Stimulated activated naive B cell treated with anti-CD40 and anti-IgM and Interleukin-4, amounts not matched to agents 10 μg/mL and 1 μg/mL and 100 μg/mL, for 72 hours (primary cell): ENCODE measurements at regions not wholly inside any gene's neighbourhood (a gene's known extent, or its start where the extent isn't known, plus 50 kb on each side); places are given as distances from the start of the nearest gene placed in this dataset.

Experiments used
- ATAC-seq, 2 donors: fragments of 150-1000 bp; cut with Tn5 transposase; replicated peaks; 2 replicates each; pipeline ENCODE4 v1.10.0; 2021; ENCODE audit warnings: moderate library complexity in 1 of 2
- DNase-seq: peaks from one replicate; pipeline ENCODE4 v3.0.0; 2021
- H3K27ac Mint-ChIP-seq: one replicate; pipeline ENCODE4 v1.8.0; 2022; ENCODE audit warnings: mild to moderate bottlenecking, mixed read lengths
- H3K27me3 Mint-ChIP-seq, 2 donors: one replicate each; pipeline ENCODE4 v1.8.0; 2022; ENCODE audit warnings: mixed read lengths in 2 of 2
- H3K36me3 Mint-ChIP-seq, 2 donors: one replicate each; pipeline ENCODE4 v1.8.0; 2022; ENCODE audit warnings: mixed read lengths in 2 of 2, mild to moderate bottlenecking in 1 of 2
- H3K4me1 Mint-ChIP-seq, 2 donors: one replicate each; pipeline ENCODE4 v1.8.0; 2022; ENCODE audit warnings: mixed read lengths in 2 of 2, mild to moderate bottlenecking in 1 of 2
- H3K4me3 Mint-ChIP-seq, 2 donors: one replicate each; pipeline ENCODE4 v1.8.0; 2022; ENCODE audit warnings: mild to moderate bottlenecking in 2 of 2, mixed read lengths in 2 of 2, moderate library complexity in 1 of 2
- H3K9me3 Mint-ChIP-seq, 2 donors: one replicate each; pipeline ENCODE4 v1.8.0; 2022; ENCODE audit warnings: mixed read lengths in 2 of 2, mild to moderate bottlenecking in 1 of 2

DNA sequence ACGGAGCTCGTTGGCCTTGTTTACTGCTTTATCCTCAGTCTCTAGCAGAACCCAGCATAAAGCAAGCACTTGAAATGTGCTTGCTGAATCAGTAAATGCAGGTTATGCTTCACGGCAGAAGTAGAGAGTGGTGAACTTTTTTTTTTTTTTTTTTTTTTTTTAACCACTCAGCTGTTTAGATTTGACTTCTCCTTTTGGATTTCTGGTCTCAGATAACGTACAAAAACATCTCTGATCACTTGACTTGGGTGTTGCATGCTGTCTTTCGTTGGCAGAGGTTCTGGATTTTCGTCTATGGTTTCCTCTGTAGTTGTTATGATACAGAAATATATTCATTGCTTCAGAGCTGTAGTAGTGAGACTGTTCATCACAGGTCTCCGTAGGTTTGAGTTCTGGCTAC lies 242.5 kb upstream of the HABP2 start:
- H3K4me1 Mint-ChIP-seq: peaks cover 9 to 26% of the 10 kb centered on the region in 2 donors
- no peaks in the 10 kb centered on the region for H3K36me3 Mint-ChIP-seq
- no peak overlapping the region for H3K27ac Mint-ChIP-seq
- peaks cover 0 to 4% of the 10 kb centered on the region in 2 donors for H3K9me3 Mint-ChIP-seq
- H3K4me3 Mint-ChIP-seq: peak overlapping the region in 1 of 2 donors; percentile 52
- DNase-seq: no peak
- peak; percentile 74 to 83 for ATAC-seq
- peaks cover 4 to 6% of the 10 kb centered on the region in 2 donors for H3K27me3 Mint-ChIP-seq

DNA sequence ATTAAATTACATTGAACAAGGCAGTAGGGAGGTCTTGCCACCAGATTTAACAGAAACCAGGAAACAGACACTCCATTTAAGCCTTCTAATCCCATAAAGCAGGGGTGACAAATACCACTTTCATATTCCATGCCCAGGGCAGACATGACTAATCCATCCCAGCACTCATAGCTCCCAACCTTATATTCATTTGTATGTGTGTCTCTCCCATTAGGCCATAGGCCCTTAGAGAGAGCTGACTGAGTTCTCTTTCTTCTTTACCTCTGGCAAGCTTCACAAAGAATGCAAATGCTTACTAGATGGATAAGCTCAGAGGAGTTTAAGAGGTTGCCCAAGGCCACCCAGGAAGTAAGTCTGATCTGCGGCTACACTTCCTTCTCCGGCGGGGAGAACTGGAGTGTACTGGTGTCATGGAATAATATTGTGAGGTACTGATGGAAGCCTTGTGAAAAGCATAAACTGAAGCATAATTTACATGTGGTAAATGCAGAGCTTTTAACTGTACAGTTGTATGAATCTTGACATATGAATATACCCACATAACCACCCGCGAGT lies 239.7 kb upstream of the HABP2 start:
- H3K4me1 Mint-ChIP-seq: peaks cover 9 to 26% of the 10 kb centered on the region in 2 donors
- H3K9me3 Mint-ChIP-seq: peaks cover 4 to 11% of the 10 kb centered on the region in 2 donors
- H3K4me3 Mint-ChIP-seq: no peak overlapping the region
- H3K27me3 Mint-ChIP-seq: peaks cover 6% of the 10 kb centered on the region in 2 donors
- ATAC-seq (no peak), DNase-seq (no peak)
- H3K27ac Mint-ChIP-seq: no peak overlapping the region
- H3K36me3 Mint-ChIP-seq: peaks cover 2 to 9% of the 10 kb centered on the region in 2 donors

DNA sequence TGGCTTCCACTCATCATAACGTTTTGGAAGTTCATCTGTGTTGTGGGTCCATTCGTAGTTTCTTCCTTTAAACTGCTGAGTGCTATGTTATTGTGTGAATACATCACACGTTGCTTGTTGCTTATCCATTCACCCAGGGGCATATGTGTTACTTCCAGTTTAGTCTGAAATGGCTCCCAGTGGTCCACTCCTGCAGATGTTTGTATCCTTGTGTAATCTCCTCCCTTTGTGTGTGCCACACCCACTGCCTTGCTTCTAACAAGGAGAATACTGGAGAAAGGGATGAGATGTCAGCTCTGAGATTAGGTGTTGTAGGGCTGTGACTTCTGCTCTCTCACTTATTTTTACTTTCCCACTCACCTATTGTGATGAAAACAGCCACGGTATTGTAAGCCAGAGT lies 239.1 kb upstream of the HABP2 start:
- ATAC-seq (no peak), DNase-seq (no peak)
- H3K4me1 Mint-ChIP-seq: peaks cover 9 to 25% of the 10 kb centered on the region in 2 donors
- no peak overlapping the region for H3K27ac Mint-ChIP-seq
- peaks cover 5 to 8% of the 10 kb centered on the region in 2 donors for H3K27me3 Mint-ChIP-seq
- peaks cover 4 to 12% of the 10 kb centered on the region in 2 donors for H3K9me3 Mint-ChIP-seq
- no peak overlapping the region for H3K4me3 Mint-ChIP-seq
- peaks cover 2 to 10% of the 10 kb centered on the region in 2 donors for H3K36me3 Mint-ChIP-seq

DNA sequence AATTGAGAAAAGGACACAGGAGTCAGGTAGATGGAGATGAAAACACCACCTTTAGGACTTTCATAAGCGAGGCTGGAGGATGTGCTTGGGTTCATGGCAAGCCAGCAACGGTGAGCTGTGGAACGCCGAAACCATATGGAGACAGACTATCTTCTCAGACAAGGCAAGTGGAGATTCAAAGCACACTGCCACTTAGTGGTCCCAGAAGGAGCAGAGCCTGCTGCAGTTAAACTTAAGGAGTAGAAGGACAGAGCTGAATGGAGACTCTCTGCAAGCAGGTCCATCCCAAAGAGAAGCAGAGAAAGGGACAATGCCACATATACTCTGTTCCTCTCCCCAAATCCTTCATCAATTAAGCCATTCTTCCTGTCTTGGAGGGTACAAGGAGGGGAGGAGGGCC lies 236.3 kb upstream of the HABP2 start:
- H3K9me3 Mint-ChIP-seq: peaks cover 4 to 12% of the 10 kb centered on the region in 2 donors
- peaks cover 0 to 4% of the 10 kb centered on the region in 2 donors for H3K27me3 Mint-ChIP-seq
- DNase-seq (no peak), ATAC-seq (no peak)
- peaks cover 11 to 19% of the 10 kb centered on the region in 2 donors for H3K4me1 Mint-ChIP-seq
- no peak overlapping the region for H3K4me3 Mint-ChIP-seq
- H3K27ac Mint-ChIP-seq: no peak overlapping the region
- peaks cover 2 to 10% of the 10 kb centered on the region in 2 donors for H3K36me3 Mint-ChIP-seq

DNA sequence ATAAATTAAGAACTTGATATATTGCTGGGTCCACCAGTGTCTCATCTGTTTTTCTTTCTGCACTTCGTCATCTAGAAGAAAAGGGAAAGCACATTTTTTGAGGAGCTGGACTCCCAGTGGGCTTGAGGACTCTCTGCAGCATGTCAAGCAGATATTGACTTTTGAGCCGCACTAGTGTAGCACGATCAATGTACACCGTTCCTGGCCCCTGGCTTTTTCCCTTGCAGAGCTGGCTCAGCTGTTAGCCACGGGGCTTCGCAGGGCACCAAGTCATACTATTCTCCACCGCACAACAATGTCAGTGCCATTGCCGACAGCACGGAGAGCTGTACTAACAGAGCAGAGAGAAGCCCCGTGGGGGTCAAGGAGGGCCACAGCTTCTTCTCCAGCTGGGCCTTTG lies 235.4 kb upstream of the HABP2 start:
- H3K4me3 Mint-ChIP-seq: no peak overlapping the region
- ATAC-seq (no peak), DNase-seq (no peak)
- H3K36me3 Mint-ChIP-seq: peaks cover 2 to 10% of the 10 kb centered on the region in 2 donors
- peaks cover 4 to 12% of the 10 kb centered on the region in 2 donors for H3K9me3 Mint-ChIP-seq
- no peak overlapping the region for H3K27ac Mint-ChIP-seq
- H3K27me3 Mint-ChIP-seq: peaks cover 0 to 8% of the 10 kb centered on the region in 2 donors
- peaks cover 18 to 28% of the 10 kb centered on the region in 2 donors for H3K4me1 Mint-ChIP-seq

DNA sequence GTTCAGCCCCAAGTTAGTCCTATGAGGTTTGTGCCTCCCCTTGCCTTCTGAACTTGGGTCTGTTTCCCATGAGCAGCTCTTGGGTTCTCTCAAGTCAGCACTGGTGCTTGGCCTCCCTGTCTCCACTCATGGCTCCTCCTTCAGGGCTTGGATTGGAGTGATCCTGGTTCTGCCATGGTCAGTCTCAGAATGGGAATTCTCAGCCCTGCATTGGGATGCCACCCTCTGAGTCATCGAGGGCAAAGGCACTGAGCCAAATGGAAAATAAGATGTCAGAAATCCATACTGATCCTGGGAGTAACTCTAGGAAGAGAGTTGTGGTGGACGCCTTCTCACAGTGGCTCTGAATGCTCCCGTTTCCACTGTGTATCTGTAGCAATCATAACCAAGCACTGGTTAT lies 233.4 kb upstream of the HABP2 start:
- Mint-ChIP-seq H3K9me3 (peaks cover 4 to 10% of the 10 kb centered on the region in 2 donors), H3K36me3 (peaks cover 2 to 13% of the 10 kb centered on the region in 2 donors), H3K4me1 (peaks cover 20 to 35% of the 10 kb centered on the region in 2 donors), H3K27ac (no peak overlapping the region), H3K27me3 (peaks cover 0 to 8% of the 10 kb centered on the region in 2 donors), H3K4me3 (no peak overlapping the region)
- no peak for ATAC-seq
- DNase-seq: no peak

DNA sequence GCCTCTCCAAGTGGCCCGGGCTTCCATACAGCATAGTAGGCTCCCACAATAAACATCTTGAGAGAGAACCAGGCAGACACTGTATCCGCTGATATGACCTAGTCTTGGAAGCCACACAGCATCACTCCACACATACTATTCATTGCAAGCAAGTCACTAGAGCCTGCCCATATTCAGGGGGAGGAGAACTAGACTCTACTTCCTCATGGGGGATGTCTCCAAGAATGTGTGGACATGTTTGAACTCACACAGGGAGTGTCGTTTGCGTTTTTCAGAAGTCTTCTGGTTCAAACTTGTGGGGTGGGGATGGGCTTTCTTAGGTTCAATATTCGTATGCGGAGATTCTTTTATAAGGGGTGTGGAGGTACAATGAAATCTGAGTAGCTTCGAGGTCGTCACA lies 232.6 kb upstream of the HABP2 start:
- H3K9me3 Mint-ChIP-seq: peaks cover 4 to 10% of the 10 kb centered on the region in 2 donors
- H3K4me3 Mint-ChIP-seq: no peak overlapping the region
- ATAC-seq (no peak), DNase-seq (no peak)
- H3K4me1 Mint-ChIP-seq: peaks cover 20 to 35% of the 10 kb centered on the region in 2 donors
- H3K27me3 Mint-ChIP-seq: peaks cover 0 to 8% of the 10 kb centered on the region in 2 donors
- H3K36me3 Mint-ChIP-seq: peaks cover 2 to 14% of the 10 kb centered on the region in 2 donors
- H3K27ac Mint-ChIP-seq: no peak overlapping the region

DNA sequence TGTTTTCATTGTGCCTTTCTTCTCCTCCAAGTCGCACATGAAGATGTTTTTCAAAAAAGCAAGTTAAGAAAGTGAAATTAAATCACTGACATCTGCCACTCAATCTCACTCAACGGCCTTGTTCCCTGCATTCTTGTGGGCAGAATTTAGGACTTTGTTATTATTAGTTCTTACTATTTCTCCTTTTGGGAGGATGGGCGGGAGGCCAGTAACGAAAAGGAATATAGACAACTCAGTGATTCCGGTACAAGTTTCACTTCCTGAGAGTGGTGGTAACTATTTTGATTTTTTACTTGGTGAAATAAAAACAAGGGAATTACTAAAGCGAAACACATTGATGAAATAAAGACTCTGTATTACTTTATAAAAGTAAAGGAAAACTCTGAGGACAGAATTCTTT lies 231.9 kb upstream of the HABP2 start:
- DNase-seq (no peak), ATAC-seq (peak in 1 of 2 donors; percentile 36)
- Mint-ChIP-seq H3K4me3 (no peak overlapping the region), H3K9me3 (peaks cover 4 to 10% of the 10 kb centered on the region in 2 donors), H3K4me1 (peaks cover 20 to 37% of the 10 kb centered on the region in 2 donors), H3K27ac (no peak overlapping the region), H3K36me3 (peaks cover 2 to 14% of the 10 kb centered on the region in 2 donors), H3K27me3 (peaks cover 0 to 8% of the 10 kb centered on the region in 2 donors)

DNA sequence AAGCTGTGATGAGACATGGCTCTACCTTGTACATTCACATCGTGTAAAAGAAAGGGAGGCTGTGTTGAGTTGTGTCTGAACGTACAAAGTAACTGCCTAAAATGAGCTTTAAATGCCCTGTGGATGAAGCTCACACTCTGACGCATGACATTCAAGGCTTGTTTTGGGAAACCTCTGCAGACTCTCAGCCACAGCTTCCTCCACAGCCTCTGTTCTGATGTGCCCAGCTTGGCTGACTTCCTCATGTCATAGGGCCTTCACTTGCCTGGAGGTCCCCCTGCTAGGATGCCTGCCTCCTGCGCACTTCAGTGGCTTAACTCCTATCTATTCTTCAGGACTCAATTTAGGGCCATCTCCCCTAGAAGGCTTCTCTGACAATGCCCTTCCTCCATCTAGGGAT lies 230.0 kb upstream of the HABP2 start:
- Mint-ChIP-seq H3K9me3 (peaks cover 0 to 4% of the 10 kb centered on the region in 2 donors), H3K4me1 (peaks cover 22 to 43% of the 10 kb centered on the region in 2 donors), H3K27ac (no peak overlapping the region), H3K27me3 (peaks cover 0 to 8% of the 10 kb centered on the region in 2 donors), H3K4me3 (no peak overlapping the region), H3K36me3 (peaks cover 2 to 7% of the 10 kb centered on the region in 2 donors)
- DNase-seq: peak; percentile 9
- ATAC-seq: peak; percentile 79 to 83

DNA sequence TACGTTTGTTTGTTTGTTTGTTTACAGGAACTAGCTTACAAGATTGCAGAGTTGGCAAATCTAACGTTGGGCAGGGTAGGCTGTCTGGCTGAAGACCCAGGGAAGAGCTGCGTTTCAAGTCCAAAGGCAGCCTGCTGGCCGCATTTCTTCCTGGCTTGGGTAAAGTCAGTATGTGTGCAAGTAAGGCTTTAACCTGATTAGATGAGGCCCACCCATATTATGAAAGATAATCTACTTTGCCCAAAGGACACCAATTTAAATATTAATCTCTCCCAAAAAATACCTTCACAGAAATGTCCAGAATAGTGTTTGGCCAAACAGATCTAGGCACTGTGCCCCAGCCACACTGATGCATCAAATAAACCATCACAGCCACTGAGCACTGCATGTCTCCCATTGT lies 228.9 kb upstream of the HABP2 start:
- Mint-ChIP-seq H3K4me3 (no peak overlapping the region), H3K4me1 (peaks cover 22 to 43% of the 10 kb centered on the region in 2 donors), H3K36me3 (peaks cover 0 to 3% of the 10 kb centered on the region in 2 donors), H3K27ac (no peak overlapping the region), H3K9me3 (peaks cover 0 to 2% of the 10 kb centered on the region in 2 donors), H3K27me3 (peaks cover 0 to 3% of the 10 kb centered on the region in 2 donors)
- no peak for DNase-seq
- ATAC-seq: no peak

DNA sequence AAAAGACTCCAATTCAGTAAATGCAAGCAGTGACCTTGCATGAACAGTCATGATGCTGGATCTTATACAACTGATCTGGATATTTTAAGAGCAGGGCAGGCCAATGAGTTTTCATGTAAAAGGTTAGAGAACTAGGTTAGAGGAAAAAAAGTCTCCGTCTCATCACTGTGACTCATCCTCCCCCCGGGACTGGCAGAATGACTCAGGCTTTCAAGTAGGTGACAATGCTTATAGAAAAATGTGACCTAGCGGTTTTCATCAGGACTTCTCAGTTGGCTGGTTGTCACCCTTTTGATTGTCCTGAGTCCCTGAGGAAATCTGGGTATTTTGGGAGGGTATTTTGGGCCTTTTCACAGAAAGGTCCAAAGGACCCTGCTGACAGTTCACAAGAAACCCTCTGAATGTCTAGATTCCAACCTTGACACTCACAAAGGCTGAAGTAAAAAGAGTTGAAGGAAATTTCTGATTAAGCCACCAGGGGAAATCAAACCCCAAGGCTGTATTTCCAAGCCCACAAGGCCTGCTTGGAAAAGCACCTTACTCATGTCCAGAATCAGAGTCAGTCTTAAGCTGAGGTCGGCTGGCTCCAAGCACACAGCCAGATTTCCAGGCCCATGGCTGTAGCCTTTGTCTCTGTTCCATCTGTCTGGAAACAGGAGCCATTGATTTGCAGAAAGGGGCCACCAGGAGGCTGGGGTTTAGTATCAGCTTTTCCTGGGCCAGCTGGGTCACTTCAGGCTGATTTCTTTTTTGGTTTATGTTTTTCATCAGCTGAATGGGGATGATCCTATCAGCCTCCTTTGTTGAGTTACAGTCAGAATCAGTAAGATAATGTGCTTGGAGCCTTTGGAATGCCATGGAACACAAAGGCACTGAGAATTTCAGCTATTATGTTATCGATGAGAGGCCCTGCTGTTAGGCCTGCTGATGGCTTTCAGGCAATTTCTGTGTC lies 226.4 kb upstream of the HABP2 start:
- Mint-ChIP-seq H3K36me3 (peaks cover 0 to 3% of the 10 kb centered on the region in 2 donors), H3K27ac (no peak overlapping the region), H3K4me3 (no peak overlapping the region), H3K9me3 (peaks cover 0 to 2% of the 10 kb centered on the region in 2 donors), H3K27me3 (peaks cover 0 to 8% of the 10 kb centered on the region in 2 donors), H3K4me1 (peaks cover 12 to 23% of the 10 kb centered on the region in 2 donors)
- DNase-seq (peak; percentile 44), ATAC-seq (peak; percentile 78 to 83)

DNA sequence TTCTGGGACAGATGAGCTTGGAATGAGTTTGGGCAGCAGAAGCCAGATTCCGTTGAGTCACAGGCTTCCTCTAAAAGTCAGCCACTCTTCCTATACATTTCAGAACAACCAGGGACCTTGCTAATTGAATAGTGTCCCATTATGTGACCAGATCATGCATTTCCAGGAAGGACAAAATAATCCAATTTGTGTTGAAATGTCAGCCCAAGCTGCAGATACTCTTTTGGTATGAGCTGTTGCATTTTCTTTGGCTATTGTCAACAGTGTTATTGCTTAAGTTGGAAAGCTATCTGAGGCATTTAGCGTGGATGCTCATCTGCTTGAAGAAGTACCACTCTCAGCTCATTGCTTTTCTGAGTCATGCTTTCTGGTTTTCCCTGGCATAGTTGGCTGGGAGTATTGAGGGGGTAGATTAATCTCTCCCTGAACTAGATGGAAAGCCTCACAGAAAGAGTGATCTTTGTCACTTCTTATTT lies 223.7 kb upstream of the HABP2 start:
- ATAC-seq (no peak), DNase-seq (no peak)
- peaks cover 2 to 7% of the 10 kb centered on the region in 2 donors for H3K4me1 Mint-ChIP-seq
- H3K27me3 Mint-ChIP-seq: peaks cover 0 to 5% of the 10 kb centered on the region in 2 donors
- H3K27ac Mint-ChIP-seq: no peak overlapping the region
- peaks cover 3 to 4% of the 10 kb centered on the region in 2 donors for H3K9me3 Mint-ChIP-seq
- H3K4me3 Mint-ChIP-seq: no peak overlapping the region
- H3K36me3 Mint-ChIP-seq: peaks cover 0 to 3% of the 10 kb centered on the region in 2 donors

DNA sequence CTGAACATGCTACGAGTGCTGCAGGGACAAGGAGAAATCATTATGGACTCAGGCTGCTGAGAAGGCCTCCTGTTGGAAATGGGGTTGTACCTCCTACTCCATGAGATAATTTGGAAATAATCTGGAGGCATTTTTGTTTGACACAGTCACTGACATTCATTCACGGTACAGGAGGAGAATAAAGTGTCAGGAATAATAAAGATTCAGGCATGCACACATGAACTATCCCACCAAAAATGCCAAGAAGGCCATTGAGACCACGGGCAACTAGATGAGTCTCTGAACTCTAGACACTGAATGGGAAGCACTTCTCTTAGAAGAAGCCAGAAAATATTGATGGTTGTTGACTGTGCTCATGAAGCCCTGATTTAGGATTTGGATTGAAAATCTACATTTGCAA lies 220.9 kb upstream of the HABP2 start:
- DNase-seq (no peak), ATAC-seq (no peak)
- Mint-ChIP-seq H3K27ac (no peak overlapping the region), H3K9me3 (peaks cover 2 to 9% of the 10 kb centered on the region in 2 donors), H3K4me3 (no peak overlapping the region), H3K27me3 (peaks cover 0 to 5% of the 10 kb centered on the region in 2 donors), H3K4me1 (peaks cover 0 to 2% of the 10 kb centered on the region in 2 donors), H3K36me3 (no peaks in the 10 kb centered on the region)

DNA sequence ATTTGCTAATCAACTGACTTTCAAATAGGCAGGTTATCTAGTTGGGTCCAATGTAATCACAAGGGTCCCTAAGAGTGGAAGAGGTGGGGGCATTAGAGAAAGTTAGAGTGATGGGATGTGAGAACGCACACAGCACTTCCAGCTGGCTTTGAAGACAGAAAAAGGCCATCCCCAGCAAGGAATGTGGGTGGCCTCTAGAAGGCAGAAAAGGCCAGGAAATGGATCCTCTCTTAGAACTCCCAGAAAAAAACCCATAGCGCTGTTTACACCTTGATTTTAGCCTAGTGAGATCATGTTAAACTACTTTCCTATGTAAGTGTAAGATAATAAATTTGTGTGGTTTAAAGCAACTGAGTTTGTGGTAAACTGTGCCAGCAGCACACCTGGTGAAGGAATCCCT lies 219.5 kb upstream of the HABP2 start:
- H3K27me3 Mint-ChIP-seq: peaks cover 0 to 5% of the 10 kb centered on the region in 2 donors
- H3K4me1 Mint-ChIP-seq: no peaks in the 10 kb centered on the region
- ATAC-seq (no peak), DNase-seq (no peak)
- peaks cover 2 to 9% of the 10 kb centered on the region in 2 donors for H3K9me3 Mint-ChIP-seq
- H3K4me3 Mint-ChIP-seq: no peak overlapping the region
- no peaks in the 10 kb centered on the region for H3K36me3 Mint-ChIP-seq
- H3K27ac Mint-ChIP-seq: no peak overlapping the region
